ENCODE measurements at regions not wholly inside any gene's neighbourhood (a gene's known extent, or its start where the extent isn't known, plus 50 kb on each side); places are given as distances from the start of the nearest gene placed in this dataset.

DNA sequence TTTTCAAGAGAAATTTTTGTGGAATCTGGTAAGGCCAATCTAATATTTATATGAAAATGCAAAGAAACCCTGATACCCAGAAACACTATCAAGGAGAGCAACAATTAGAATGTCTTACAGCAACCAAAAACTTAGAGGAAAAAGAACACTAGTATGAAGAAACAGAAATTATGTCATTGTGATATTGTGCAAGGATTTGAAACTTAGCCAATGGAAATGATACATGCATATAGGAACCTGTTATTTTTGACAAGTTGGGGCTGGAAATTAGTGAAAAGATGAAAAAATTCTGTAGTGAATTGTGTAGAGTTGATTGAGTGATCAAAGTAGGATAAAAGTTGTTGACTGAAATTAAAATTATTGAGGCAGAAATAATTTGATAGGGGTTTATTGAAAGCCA, 792.6 kb upstream of the SLITRK6 start:
- TF ChIP-seq HEYL (CRISPR knock-in tag; IDR thresholded peaks at IDR 0.05) (no peak), ZSCAN20 (CRISPR knock-in tag; IDR thresholded peaks at IDR 0.05) (no peak), ZNF302 (CRISPR knock-in tag; IDR thresholded peaks at IDR 0.05) (no peak), BHLHE40 (IDR thresholded peaks at IDR 0.05; ENCODE audit: low read depth, low read length) (no peak), EP300 (IDR thresholded peaks at IDR 0.05) (no peak), JUN (IDR thresholded peaks at IDR 0.05) (no peak), ESRRA (IDR thresholded peaks at IDR 0.05; ENCODE audit: borderline replicate concordance, low read length) (no peak), RNF2 (IDR thresholded peaks at IDR 0.05; ENCODE audit: borderline replicate concordance, low read depth) (no peak), POLR2A (IDR thresholded peaks at IDR 0.05; ENCODE audit: low read length) (no peak)
- TF ChIP-seq, protein P1, sequence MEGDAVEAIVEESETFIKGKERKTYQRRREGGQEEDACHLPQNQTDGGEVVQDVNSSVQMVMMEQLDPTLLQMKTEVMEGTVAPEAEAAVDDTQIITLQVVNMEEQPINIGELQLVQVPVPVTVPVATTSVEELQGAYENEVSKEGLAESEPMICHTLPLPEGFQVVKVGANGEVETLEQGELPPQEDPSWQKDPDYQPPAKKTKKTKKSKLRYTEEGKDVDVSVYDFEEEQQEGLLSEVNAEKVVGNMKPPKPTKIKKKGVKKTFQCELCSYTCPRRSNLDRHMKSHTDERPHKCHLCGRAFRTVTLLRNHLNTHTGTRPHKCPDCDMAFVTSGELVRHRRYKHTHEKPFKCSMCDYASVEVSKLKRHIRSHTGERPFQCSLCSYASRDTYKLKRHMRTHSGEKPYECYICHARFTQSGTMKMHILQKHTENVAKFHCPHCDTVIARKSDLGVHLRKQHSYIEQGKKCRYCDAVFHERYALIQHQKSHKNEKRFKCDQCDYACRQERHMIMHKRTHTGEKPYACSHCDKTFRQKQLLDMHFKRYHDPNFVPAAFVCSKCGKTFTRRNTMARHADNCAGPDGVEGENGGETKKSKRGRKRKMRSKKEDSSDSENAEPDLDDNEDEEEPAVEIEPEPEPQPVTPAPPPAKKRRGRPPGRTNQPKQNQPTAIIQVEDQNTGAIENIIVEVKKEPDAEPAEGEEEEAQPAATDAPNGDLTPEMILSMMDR (IDR thresholded peaks at IDR 0.05) = no peak
- TF ChIP-seq, protein P2, sequence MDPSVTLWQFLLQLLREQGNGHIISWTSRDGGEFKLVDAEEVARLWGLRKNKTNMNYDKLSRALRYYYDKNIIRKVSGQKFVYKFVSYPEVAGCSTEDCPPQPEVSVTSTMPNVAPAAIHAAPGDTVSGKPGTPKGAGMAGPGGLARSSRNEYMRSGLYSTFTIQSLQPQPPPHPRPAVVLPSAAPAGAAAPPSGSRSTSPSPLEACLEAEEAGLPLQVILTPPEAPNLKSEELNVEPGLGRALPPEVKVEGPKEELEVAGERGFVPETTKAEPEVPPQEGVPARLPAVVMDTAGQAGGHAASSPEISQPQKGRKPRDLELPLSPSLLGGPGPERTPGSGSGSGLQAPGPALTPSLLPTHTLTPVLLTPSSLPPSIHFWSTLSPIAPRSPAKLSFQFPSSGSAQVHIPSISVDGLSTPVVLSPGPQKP (IDR thresholded peaks at IDR 0.05; ENCODE audit: low read depth, low read length) = no peak
- TF ChIP-seq, protein P3, sequence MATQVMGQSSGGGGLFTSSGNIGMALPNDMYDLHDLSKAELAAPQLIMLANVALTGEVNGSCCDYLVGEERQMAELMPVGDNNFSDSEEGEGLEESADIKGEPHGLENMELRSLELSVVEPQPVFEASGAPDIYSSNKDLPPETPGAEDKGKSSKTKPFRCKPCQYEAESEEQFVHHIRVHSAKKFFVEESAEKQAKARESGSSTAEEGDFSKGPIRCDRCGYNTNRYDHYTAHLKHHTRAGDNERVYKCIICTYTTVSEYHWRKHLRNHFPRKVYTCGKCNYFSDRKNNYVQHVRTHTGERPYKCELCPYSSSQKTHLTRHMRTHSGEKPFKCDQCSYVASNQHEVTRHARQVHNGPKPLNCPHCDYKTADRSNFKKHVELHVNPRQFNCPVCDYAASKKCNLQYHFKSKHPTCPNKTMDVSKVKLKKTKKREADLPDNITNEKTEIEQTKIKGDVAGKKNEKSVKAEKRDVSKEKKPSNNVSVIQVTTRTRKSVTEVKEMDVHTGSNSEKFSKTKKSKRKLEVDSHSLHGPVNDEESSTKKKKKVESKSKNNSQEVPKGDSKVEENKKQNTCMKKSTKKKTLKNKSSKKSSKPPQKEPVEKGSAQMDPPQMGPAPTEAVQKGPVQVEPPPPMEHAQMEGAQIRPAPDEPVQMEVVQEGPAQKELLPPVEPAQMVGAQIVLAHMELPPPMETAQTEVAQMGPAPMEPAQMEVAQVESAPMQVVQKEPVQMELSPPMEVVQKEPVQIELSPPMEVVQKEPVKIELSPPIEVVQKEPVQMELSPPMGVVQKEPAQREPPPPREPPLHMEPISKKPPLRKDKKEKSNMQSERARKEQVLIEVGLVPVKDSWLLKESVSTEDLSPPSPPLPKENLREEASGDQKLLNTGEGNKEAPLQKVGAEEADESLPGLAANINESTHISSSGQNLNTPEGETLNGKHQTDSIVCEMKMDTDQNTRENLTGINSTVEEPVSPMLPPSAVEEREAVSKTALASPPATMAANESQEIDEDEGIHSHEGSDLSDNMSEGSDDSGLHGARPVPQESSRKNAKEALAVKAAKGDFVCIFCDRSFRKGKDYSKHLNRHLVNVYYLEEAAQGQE (IDR thresholded peaks at IDR 0.05) = no peak
